Testis (tissue), 2 donors: ENCODE measurements at regions not wholly inside any gene's neighbourhood (a gene's known extent, or its start where the extent isn't known, plus 50 kb on each side); places are given as distances from the start of the nearest gene placed in this dataset.

ENCODE experiments used
- POLR2A ChIP-seq: fragments of 450-650 bp; IDR thresholded peaks from one replicate; pipeline ENCODE4 v1.6.1; 2017; ENCODE audit warnings: antibody characterized with exemption, mild to moderate bottlenecking, moderate library complexity
- TF ChIP-seq, protein P1 (sequence below), 3 experiments: fragments of 450-650 bp in 2 of 3; fragments of 200-600 bp in 1 of 3; sonication (generic) in 1 of 3; IDR thresholded peaks; one replicate each; pipeline ENCODE4 v1.5.1; 2016 to 2019; ENCODE audit warnings: antibody characterized with exemption in 3 of 3, mild to moderate bottlenecking in 2 of 3, moderate library complexity in 1 of 3

DNA sequence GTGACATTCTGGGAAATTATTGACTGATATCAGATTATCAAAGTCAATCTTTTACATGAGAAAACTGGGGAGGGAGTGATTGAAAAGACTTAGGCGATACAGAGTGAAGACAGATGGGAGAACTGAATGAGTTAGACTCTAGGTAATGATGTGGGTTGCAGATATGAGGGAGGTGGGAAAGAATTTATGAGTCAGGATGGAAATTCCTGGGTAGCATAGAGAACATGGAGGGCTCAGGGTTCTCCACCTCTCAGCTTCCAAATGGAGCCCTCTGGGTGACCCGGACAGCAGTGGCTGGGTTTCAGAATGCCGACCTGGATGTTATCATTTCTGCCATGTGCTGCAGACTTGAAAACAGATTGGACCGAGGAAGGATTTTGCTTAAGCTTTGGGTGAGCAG, 75.4 kb upstream of the SHB start:
- no peak for TF ChIP-seq POLR2A
- TF ChIP-seq, protein P1, sequence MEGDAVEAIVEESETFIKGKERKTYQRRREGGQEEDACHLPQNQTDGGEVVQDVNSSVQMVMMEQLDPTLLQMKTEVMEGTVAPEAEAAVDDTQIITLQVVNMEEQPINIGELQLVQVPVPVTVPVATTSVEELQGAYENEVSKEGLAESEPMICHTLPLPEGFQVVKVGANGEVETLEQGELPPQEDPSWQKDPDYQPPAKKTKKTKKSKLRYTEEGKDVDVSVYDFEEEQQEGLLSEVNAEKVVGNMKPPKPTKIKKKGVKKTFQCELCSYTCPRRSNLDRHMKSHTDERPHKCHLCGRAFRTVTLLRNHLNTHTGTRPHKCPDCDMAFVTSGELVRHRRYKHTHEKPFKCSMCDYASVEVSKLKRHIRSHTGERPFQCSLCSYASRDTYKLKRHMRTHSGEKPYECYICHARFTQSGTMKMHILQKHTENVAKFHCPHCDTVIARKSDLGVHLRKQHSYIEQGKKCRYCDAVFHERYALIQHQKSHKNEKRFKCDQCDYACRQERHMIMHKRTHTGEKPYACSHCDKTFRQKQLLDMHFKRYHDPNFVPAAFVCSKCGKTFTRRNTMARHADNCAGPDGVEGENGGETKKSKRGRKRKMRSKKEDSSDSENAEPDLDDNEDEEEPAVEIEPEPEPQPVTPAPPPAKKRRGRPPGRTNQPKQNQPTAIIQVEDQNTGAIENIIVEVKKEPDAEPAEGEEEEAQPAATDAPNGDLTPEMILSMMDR (IDR thresholded peaks at IDR 0.05), result no peak
